A673 (cell line): ENCODE measurements at regions not wholly inside any gene's neighbourhood (a gene's known extent, or its start where the extent isn't known, plus 50 kb on each side); places are given as distances from the start of the nearest gene placed in this dataset.

ENCODE experiments used
- BruUV-seq: library from RNA; stranded (reverse); fragments of 400-500 nt; replicated peaks from 2 replicates; lab custom pipeline; 2021; lab: Mats Ljungman, UMichigan
- CTCF ChIA-PET: fragments of 300-600 bp; sonication (Branson Sonifier 250); formaldehyde crosslinking; loops from one replicate; lab custom pipeline; 2022; ENCODE audit warnings: antibody characterized with exemption; lab: Charles Lee
- POLR2A ChIA-PET: fragments of 300-600 bp; sonication (Branson Sonifier 250); formaldehyde crosslinking; loops from one replicate; lab custom pipeline; 2022; ENCODE audit warnings: antibody characterized with exemption; ENCODE audit not compliant: low non-redundant PET; lab: Charles Lee
- DNase-seq: peaks from one replicate; pipeline ENCODE4 v3.0.0-alpha.2; 2015; ENCODE audit warnings: low spot score
- H3K27ac ChIP-seq: fragments of 200-600 bp; sonication (generic); 2 replicates; pipeline ENCODE4 v1.5.1; 2016; ENCODE audit warnings: mixed run types, low read depth, mild to moderate bottlenecking, mixed read lengths, antibody characterized with exemption, low read length; ENCODE audit not compliant: poor library complexity, severe bottlenecking
- H3K27me3 ChIP-seq: fragments of 200-600 bp; sonication (generic); replicated peaks from 2 replicates; pipeline ENCODE4 v1.6.1; 2017; ENCODE audit warnings: mixed run types, low read depth, mild to moderate bottlenecking, mixed read lengths, antibody characterized with exemption, low read length; ENCODE audit not compliant: insufficient read depth, poor library complexity
- H3K36me3 ChIP-seq: fragments of 200-600 bp; sonication (generic); 2 replicates; pipeline ENCODE4 v1.6.1; 2016; ENCODE audit warnings: mixed run types, mild to moderate bottlenecking, mixed read lengths, antibody characterized with exemption, low read length; ENCODE audit not compliant: insufficient read depth, poor library complexity, severe bottlenecking
- H3K4me1 ChIP-seq: fragments of 200-600 bp; sonication (generic); 2 replicates; pipeline ENCODE4 v1.6.1; 2017; ENCODE audit warnings: mixed run types, mild to moderate bottlenecking, mixed read lengths, antibody characterized with exemption, low read length; ENCODE audit not compliant: insufficient read depth, poor library complexity, severe bottlenecking
- H3K4me3 ChIP-seq: fragments of 200-600 bp; sonication (generic); 2 replicates; pipeline ENCODE4 v1.5.1; 2016; ENCODE audit warnings: low read depth, mixed run types, mild to moderate bottlenecking, mixed read lengths, low read length; ENCODE audit not compliant: poor library complexity, severe bottlenecking
- H3K9me3 ChIP-seq: fragments of 200-600 bp; sonication (generic); 2 replicates; pipeline ENCODE4 v1.6.1; 2016; ENCODE audit warnings: mixed run types, low read depth, mild to moderate bottlenecking, mixed read lengths, antibody characterized with exemption, low read length; ENCODE audit not compliant: poor library complexity, severe bottlenecking
- CTCF ChIP-seq: fragments of 300-800, 200-600 bp; sonication (generic); conservative IDR thresholded peaks from 2 replicates; pipeline ENCODE4 v1.5.1; 2017; ENCODE audit warnings: low read depth, mild to moderate bottlenecking, antibody characterized with exemption, low read length, moderate library complexity, mixed read lengths
- EZH2 ChIP-seq: fragments of 200-600 bp; sonication (generic); IDR thresholded peaks from 2 replicates; pipeline ENCODE4 v1.6.1; 2017; ENCODE audit warnings: borderline replicate concordance, low read depth, mild to moderate bottlenecking, mixed read lengths, antibody characterized with exemption, low read length; ENCODE audit not compliant: poor library complexity, severe bottlenecking
- intact Hi-C: fragments of 100-400 bp; cut with micrococcal nuclease; formaldehyde crosslinking; loops from one replicate; pipeline ENCODE4 v1.10.0; 2022; ENCODE audit not compliant: unreplicated experiment

GRCh38 chr6:14969126-14969525 lies 276.7 kb upstream of the JARID2 start:
- intact Hi-C loops, result no loop called here
- POLR2A ChIA-PET, result no interaction called here
- H3K36me3 ChIP-seq, result no peaks in the 10 kb centered on the region
- no peak for DNase-seq
- no peaks in the 10 kb centered on the region for H3K9me3 ChIP-seq
- TF ChIP-seq EZH2 (no peak), CTCF (no peak)
- peaks cover 16% of the 10 kb centered on the region for H3K4me1 ChIP-seq
- no peak overlapping the region for H3K27ac ChIP-seq
- no peaks in the 10 kb centered on the region for H3K27me3 ChIP-seq
- H3K4me3 ChIP-seq, result no peak overlapping the region
- CTCF ChIA-PET, result no interaction called here
- no TSS peak for BruUV-seq

- no peaks in the 10 kb centered on the region for H3K27me3 ChIP-seq
- peaks cover 10% of the 10 kb centered on the region for H3K4me1 ChIP-seq
- POLR2A ChIA-PET, result interaction anchor here (0.6 kb wide), 1 partner anchor 428 kb away, joined by 3 read pairs; no protein-coding TSS in a partner anchor
- CTCF ChIA-PET, result interaction anchor here (0.7 kb wide), 1 partner anchor 590 kb away, joined by 6 read pairs; no protein-coding TSS in a partner anchor
- no TSS peak for BruUV-seq
- TF ChIP-seq EZH2 (no peak), CTCF (no peak)
- H3K36me3 ChIP-seq, result no peaks in the 10 kb centered on the region
- H3K9me3 ChIP-seq, result no peaks in the 10 kb centered on the region
- no peak for DNase-seq
- intact Hi-C loops, result no loop called here
- H3K27ac ChIP-seq, result no peak overlapping the region
- H3K4me3 ChIP-seq, result no peak overlapping the region
These were observed 273.3 kb upstream of the JARID2 start for GRCh38 chr6:14972379-14973067.

GRCh38 chr6:14974372-14974771 lies 271.5 kb upstream of the JARID2 start:
- no TSS peak for BruUV-seq
- Histone ChIP-seq H3K4me3 (no peak overlapping the region), H3K27me3 (no peaks in the 10 kb centered on the region), H3K36me3 (no peaks in the 10 kb centered on the region), H3K9me3 (no peaks in the 10 kb centered on the region), H3K4me1 (peaks cover 10% of the 10 kb centered on the region), H3K27ac (no peak overlapping the region)
- intact Hi-C loops, result no loop called here
- POLR2A ChIA-PET, result no interaction called here
- DNase-seq, result no peak
- TF ChIP-seq CTCF (no peak), EZH2 (no peak)
- CTCF ChIA-PET, result no interaction called here
